ENCODE measurements at regions not wholly inside any gene's neighbourhood (a gene's known extent, or its start where the extent isn't known, plus 50 kb on each side); places are given as distances from the start of the nearest gene placed in this dataset.

- no peaks in the 10 kb centered on the region for H3K79me2 ChIP-seq (ENCODE audit: insufficient read depth, low read length)
- DNase-seq (ENCODE audit: insufficient read length, low spot score, missing footprints), result no peak
- no peaks in the 10 kb centered on the region for H3K27me3 ChIP-seq (ENCODE audit: insufficient read depth, low read length)
- no peak overlapping the region for H2AFZ ChIP-seq (ENCODE audit: low read length)
- no peaks in the 10 kb centered on the region for H3K4me1 ChIP-seq (ENCODE audit: insufficient read depth, low read length)
- H3K4me2 ChIP-seq (ENCODE audit: insufficient read depth, low read length), result no peak overlapping the region
- TF ChIP-seq, protein P1, sequence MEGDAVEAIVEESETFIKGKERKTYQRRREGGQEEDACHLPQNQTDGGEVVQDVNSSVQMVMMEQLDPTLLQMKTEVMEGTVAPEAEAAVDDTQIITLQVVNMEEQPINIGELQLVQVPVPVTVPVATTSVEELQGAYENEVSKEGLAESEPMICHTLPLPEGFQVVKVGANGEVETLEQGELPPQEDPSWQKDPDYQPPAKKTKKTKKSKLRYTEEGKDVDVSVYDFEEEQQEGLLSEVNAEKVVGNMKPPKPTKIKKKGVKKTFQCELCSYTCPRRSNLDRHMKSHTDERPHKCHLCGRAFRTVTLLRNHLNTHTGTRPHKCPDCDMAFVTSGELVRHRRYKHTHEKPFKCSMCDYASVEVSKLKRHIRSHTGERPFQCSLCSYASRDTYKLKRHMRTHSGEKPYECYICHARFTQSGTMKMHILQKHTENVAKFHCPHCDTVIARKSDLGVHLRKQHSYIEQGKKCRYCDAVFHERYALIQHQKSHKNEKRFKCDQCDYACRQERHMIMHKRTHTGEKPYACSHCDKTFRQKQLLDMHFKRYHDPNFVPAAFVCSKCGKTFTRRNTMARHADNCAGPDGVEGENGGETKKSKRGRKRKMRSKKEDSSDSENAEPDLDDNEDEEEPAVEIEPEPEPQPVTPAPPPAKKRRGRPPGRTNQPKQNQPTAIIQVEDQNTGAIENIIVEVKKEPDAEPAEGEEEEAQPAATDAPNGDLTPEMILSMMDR (IDR thresholded peaks at IDR 0.05; ENCODE audit: extremely low read depth, low read depth, low read length), result no peak
- no peaks in the 10 kb centered on the region for H3K9me3 ChIP-seq (ENCODE audit: low read depth, low read length)
- no peak overlapping the region for H3K27ac ChIP-seq (ENCODE audit: low read depth, low read length)
- no peak overlapping the region for H3K4me3 ChIP-seq (ENCODE audit: insufficient read depth, low read length)
- H4K20me1 ChIP-seq (ENCODE audit: insufficient read depth, low read length), result no peaks in the 10 kb centered on the region
- no peaks in the 10 kb centered on the region for H3K36me3 ChIP-seq (ENCODE audit: insufficient read depth, low read length)
Measured at GRCh38 chr1:243943671-243944428, 93.8 kb upstream of the AKT3 start.

DNA sequence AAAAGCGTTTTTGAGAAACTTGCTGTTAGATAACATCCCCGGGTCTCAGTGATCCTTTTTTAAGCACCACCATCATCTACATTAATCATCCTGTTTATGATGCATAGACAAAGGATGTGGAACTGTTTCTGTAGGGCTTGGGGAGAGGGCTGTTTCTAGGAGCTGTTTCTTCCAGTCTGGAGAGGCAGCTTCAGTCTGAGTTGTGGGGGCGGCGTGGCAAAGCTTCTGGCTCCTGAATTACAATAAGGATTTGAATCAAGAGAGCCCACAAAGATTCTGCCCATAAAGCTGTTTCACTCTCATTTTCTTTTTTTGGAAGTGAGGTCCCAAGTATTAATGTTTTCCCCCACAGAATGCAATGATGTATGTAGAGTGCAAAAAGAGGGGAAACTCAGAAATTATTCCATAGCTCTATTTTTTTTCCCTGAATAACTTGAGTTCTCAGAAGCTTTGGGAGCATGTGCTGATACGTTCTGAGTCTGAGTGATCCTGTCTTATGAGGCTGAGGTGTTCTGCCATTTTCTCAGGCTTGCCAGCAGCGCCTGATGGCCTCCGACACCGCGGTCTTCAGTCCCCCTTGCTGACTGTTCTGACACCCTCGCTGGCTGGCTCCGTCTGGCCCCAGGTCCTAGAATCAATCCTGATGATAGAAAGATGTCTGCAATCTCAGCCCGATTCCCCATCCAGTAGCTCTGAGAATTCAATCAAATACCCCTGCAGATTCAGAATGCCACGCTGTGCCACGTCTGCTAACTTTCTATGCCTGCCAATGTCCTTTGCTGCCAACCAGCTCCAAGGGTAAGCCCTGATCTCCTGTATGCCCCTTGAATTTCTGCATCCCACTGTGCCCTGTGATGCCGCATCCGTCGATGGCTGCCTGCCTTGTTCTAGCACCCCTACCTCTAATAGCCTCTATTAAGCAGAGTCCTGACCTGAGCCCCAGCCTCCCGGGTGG lies 92.4 kb upstream of the AKT3 start:
- no peak for DNase-seq (ENCODE audit: insufficient read length, low spot score, missing footprints)
- H3K27me3 ChIP-seq (ENCODE audit: insufficient read depth, low read length), result no peaks in the 10 kb centered on the region
- H3K36me3 ChIP-seq (ENCODE audit: insufficient read depth, low read length), result no peaks in the 10 kb centered on the region

GRCh38 chr1:243940451-243940850 lies 90.4 kb upstream of the AKT3 start:
- Histone ChIP-seq H3K27me3 (ENCODE audit: insufficient read depth, low read length) (no peaks in the 10 kb centered on the region), H3K4me2 (ENCODE audit: insufficient read depth, low read length) (no peak overlapping the region), H4K20me1 (ENCODE audit: insufficient read depth, low read length) (no peaks in the 10 kb centered on the region), H3K9me3 (ENCODE audit: low read depth, low read length) (no peaks in the 10 kb centered on the region), H3K27ac (ENCODE audit: low read depth, low read length) (no peak overlapping the region), H2AFZ (ENCODE audit: low read length) (no peak overlapping the region), H3K79me2 (ENCODE audit: insufficient read depth, low read length) (no peaks in the 10 kb centered on the region), H3K4me1 (ENCODE audit: insufficient read depth, low read length) (no peaks in the 10 kb centered on the region), H3K4me3 (ENCODE audit: insufficient read depth, low read length) (no peak overlapping the region), H3K36me3 (ENCODE audit: insufficient read depth, low read length) (no peaks in the 10 kb centered on the region)
- DNase-seq (ENCODE audit: insufficient read length, low spot score, missing footprints), result no peak
- TF ChIP-seq, protein P1 (IDR thresholded peaks at IDR 0.05; ENCODE audit: extremely low read depth, low read depth, low read length), result no peak

More for the DNA sequence above, 92.4 kb upstream of the AKT3 start:
- Histone ChIP-seq H3K27ac (ENCODE audit: low read depth, low read length) (no peak overlapping the region), H4K20me1 (ENCODE audit: insufficient read depth, low read length) (no peaks in the 10 kb centered on the region), H3K4me1 (ENCODE audit: insufficient read depth, low read length) (no peaks in the 10 kb centered on the region), H3K79me2 (ENCODE audit: insufficient read depth, low read length) (no peaks in the 10 kb centered on the region), H3K4me3 (ENCODE audit: insufficient read depth, low read length) (no peak overlapping the region), H2AFZ (ENCODE audit: low read length) (no peak overlapping the region), H3K9me3 (ENCODE audit: low read depth, low read length) (no peaks in the 10 kb centered on the region), H3K4me2 (ENCODE audit: insufficient read depth, low read length) (no peak overlapping the region)
- TF ChIP-seq, protein P1 (IDR thresholded peaks at IDR 0.05; ENCODE audit: extremely low read depth, low read depth, low read length), result no peak

Measured in osteoblast (primary cell).